ENCODE measurements at regions not wholly inside any gene's neighbourhood (a gene's known extent, or its start where the extent isn't known, plus 50 kb on each side); places are given as distances from the start of the nearest gene placed in this dataset.

GRCh38 chr5:69004127-69004526 lies 89.7 kb upstream of the SLC30A5 start:
- WGBS, 2 donors = 66 to 70% methylated on average over 3 of the region's 3 CpGs
- TF ChIP-seq CTCF (IDR thresholded peaks at IDR 0.05) (no peak), POLR2A (IDR thresholded peaks at IDR 0.05) (no peak)
- H3K4me3 ChIP-seq (ENCODE audit: low read depth, poor library complexity, severe bottlenecking) = no peak overlapping the region
- DNase-seq (ENCODE audit: low spot score in 2 of 2) = no peak
- intact Hi-C loops (cut with DNase I; ENCODE audit: low total_unique reads) = no loop called here

GRCh38 chr5:69004676-69005075 lies 89.1 kb upstream of the SLC30A5 start:
- intact Hi-C loops (cut with DNase I; ENCODE audit: low total_unique reads) = no loop called here
- DNase-seq (ENCODE audit: low spot score in 2 of 2) = no peak
- TF ChIP-seq POLR2A (IDR thresholded peaks at IDR 0.05) = no peak
- no peak for TF ChIP-seq CTCF (IDR thresholded peaks at IDR 0.05)
- 66 to 78% methylated on average over 3 of the region's 3 CpGs for WGBS, 2 donors
- no peak overlapping the region for H3K4me3 ChIP-seq (ENCODE audit: low read depth, poor library complexity, severe bottlenecking)

GRCh38 chr5:69006030-69006429 lies 87.8 kb upstream of the SLC30A5 start:
- intact Hi-C loops (cut with DNase I; ENCODE audit: low total_unique reads) = no loop called here
- TF ChIP-seq CTCF (IDR thresholded peaks at IDR 0.05) (no peak), POLR2A (IDR thresholded peaks at IDR 0.05) (no peak)
- WGBS, 2 donors = 33 to 44% methylated on average over 2 of the region's 2 CpGs
- H3K4me3 ChIP-seq (ENCODE audit: low read depth, poor library complexity, severe bottlenecking) = no peak overlapping the region
- DNase-seq (ENCODE audit: low spot score in 2 of 2) = no peak

- TF ChIP-seq POLR2A (IDR thresholded peaks at IDR 0.05) = no peak
- no peak for TF ChIP-seq CTCF (IDR thresholded peaks at IDR 0.05)
- DNase-seq (ENCODE audit: low spot score in 2 of 2) = no peak
- WGBS, 2 donors = 17 to 19% methylated on average over 4 of the region's 4 CpGs
- no peak overlapping the region for H3K4me3 ChIP-seq (ENCODE audit: low read depth, poor library complexity, severe bottlenecking)
- intact Hi-C loops (cut with DNase I; ENCODE audit: low total_unique reads) = no loop called here
These were observed 86.7 kb upstream of the SLC30A5 start for GRCh38 chr5:69007163-69007562.

DNA sequence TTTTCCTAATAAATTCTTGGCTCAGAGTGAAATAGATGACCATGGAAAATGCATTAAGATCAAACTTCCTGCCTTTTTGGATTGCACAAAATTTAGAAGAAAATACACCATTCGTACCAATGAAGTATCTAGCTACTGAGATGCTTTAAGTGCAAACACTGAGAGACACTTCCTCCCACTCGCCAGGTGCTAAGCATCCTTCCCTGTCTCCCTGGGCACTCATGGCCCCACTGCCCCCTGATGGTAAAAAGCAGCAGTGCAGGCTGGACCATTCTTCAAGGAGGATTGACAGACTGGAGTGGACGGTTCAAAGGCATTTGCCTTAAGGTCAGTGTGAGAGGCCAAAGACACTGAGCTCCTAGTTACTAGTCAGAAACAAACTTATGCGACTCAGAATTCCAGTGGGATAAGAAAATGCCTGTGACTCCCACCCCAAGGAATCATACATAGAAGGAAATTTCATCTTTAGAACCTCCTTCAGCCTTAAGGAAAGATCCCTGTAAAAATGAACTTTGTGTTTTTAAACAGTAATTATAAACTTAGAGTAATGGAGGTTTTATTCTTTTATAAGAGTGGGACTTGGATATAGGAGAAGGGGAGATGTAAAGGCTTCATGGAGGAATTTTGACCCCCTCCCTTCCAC lies 86.0 kb upstream of the SLC30A5 start:
- intact Hi-C loops (cut with DNase I; ENCODE audit: low total_unique reads) = no loop called here
- TF ChIP-seq CTCF (IDR thresholded peaks at IDR 0.05) = no peak
- no peak for TF ChIP-seq POLR2A (IDR thresholded peaks at IDR 0.05)
- 42 to 44% methylated on average over 4 of the region's 4 CpGs for WGBS, 2 donors
- DNase-seq (ENCODE audit: low spot score in 2 of 2) = peak; percentile 48 to 89
- H3K4me3 ChIP-seq (ENCODE audit: low read depth, poor library complexity, severe bottlenecking) = no peak overlapping the region

DNA sequence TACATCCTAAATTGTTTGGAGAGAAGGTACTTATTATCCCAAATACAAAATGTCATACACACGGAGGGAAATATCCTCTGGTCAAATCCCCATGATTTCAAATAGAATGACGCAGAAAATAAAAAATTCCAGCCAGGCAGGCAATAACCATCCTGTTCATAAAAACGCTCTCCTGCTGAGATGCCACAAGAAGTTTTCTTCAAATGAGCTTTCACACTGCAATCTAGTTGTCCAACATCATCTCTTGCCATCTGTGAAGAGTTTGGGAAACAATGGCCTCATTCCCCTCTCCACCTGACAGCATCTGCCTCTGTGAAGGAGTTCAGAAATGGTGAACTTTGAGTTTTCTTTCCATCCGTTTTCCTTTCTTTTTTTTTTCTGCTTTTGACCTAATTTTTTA lies 83.3 kb upstream of the SLC30A5 start:
- WGBS, 2 donors = 83 to 88% methylated on average over 4 of the region's 4 CpGs
- no peak overlapping the region for H3K4me3 ChIP-seq (ENCODE audit: low read depth, poor library complexity, severe bottlenecking)
- intact Hi-C loops (cut with DNase I; ENCODE audit: low total_unique reads) = no loop called here
- TF ChIP-seq POLR2A (IDR thresholded peaks at IDR 0.05) = no peak
- TF ChIP-seq CTCF (IDR thresholded peaks at IDR 0.05) = no peak
- DNase-seq (ENCODE audit: low spot score in 2 of 2) = no peak

Measured in lower leg skin (tissue), 4 donors.